ENCODE measurements at regions not wholly inside any gene's neighbourhood (a gene's known extent, or its start where the extent isn't known, plus 50 kb on each side); places are given as distances from the start of the nearest gene placed in this dataset.

- no peak overlapping the region for H3K4me3 ChIP-seq (ENCODE audit: low read depth, low read length)
- no peak for TF ChIP-seq CTCF (IDR thresholded peaks at IDR 0.05; ENCODE audit: low read depth, low read length)
Measured at GRCh38 chr5:90015584-90016018, 394.0 kb downstream of the CETN3 start.

- H3K4me3 ChIP-seq (ENCODE audit: low read depth, low read length), result no peak overlapping the region
- no peak for TF ChIP-seq CTCF (IDR thresholded peaks at IDR 0.05; ENCODE audit: low read depth, low read length)
Measured at GRCh38 chr5:90014420-90014819, 395.1 kb downstream of the CETN3 start.

- TF ChIP-seq CTCF (IDR thresholded peaks at IDR 0.05; ENCODE audit: low read depth, low read length), result no peak
- H3K4me3 ChIP-seq (ENCODE audit: low read depth, low read length), result no peak overlapping the region
Measured at GRCh38 chr5:90000351-90000750, 409.2 kb downstream of the CETN3 start.

- H3K4me3 ChIP-seq (ENCODE audit: low read depth, low read length), result no peak overlapping the region
- TF ChIP-seq CTCF (IDR thresholded peaks at IDR 0.05; ENCODE audit: low read depth, low read length), result no peak
Measured at GRCh38 chr5:89998519-89999305, 410.8 kb downstream of the CETN3 start.

GRCh38 chr5:89996890-89997289 lies 412.7 kb downstream of the CETN3 start:
- no peak for TF ChIP-seq CTCF (IDR thresholded peaks at IDR 0.05; ENCODE audit: low read depth, low read length)
- H3K4me3 ChIP-seq (ENCODE audit: low read depth, low read length), result no peak overlapping the region

GRCh38 chr5:89996335-89996734 lies 413.2 kb downstream of the CETN3 start:
- TF ChIP-seq CTCF (IDR thresholded peaks at IDR 0.05; ENCODE audit: low read depth, low read length), result no peak
- H3K4me3 ChIP-seq (ENCODE audit: low read depth, low read length), result no peak overlapping the region

- TF ChIP-seq CTCF (IDR thresholded peaks at IDR 0.05; ENCODE audit: low read depth, low read length), result no peak
- no peak overlapping the region for H3K4me3 ChIP-seq (ENCODE audit: low read depth, low read length)
Measured at GRCh38 chr5:89994266-89994665, 415.3 kb downstream of the CETN3 start.

All from WI38 (cell line).